ENCODE measurements at regions not wholly inside any gene's neighbourhood (a gene's known extent, or its start where the extent isn't known, plus 50 kb on each side); places are given as distances from the start of the nearest gene placed in this dataset.

DNA sequence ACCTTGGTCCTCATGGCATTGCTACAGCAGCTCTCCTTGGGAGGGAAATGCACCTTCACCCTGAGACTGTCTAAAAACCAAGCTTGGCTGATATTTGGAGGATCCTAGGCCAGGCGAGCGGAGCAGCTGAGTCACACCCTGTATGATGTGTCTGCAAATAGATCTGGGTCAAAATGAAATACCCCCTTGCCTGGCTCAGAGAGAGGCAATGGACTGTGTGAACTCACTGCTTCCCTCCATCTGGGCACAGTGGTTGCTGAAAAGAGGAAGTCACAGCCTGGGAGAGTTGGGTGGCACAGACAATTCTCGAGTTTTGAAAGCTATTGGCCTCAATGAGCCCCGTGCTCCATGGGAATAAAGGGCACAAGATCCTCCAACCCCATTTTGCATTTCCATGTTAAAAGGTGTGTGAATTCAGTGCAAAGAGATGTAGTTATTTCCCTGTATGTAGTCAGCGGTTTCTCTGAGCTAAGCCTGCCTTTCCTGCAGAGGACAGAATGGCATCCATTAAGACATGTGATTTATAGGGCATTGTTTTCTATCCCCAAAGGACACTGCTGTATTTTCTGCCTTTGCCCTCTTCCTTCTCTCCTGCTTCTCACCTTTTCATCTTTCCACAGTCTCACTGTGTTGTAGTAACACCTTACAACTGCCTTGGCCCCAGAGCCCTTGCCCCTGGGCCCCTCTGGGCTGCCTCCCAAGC, 177.2 kb downstream of the GADD45G start:
- Histone ChIP-seq H3K27ac (no peak overlapping the region), H3K4me1 (ENCODE audit: low read depth) (peaks cover 21% of the 10 kb centered on the region), H3K27me3 (no peaks in the 10 kb centered on the region), H3K4me3 (no peak overlapping the region), H3K9me3 (ENCODE audit: low read depth) (no peaks in the 10 kb centered on the region), H3K36me3 (no peaks in the 10 kb centered on the region)
- TF ChIP-seq, protein P1, sequence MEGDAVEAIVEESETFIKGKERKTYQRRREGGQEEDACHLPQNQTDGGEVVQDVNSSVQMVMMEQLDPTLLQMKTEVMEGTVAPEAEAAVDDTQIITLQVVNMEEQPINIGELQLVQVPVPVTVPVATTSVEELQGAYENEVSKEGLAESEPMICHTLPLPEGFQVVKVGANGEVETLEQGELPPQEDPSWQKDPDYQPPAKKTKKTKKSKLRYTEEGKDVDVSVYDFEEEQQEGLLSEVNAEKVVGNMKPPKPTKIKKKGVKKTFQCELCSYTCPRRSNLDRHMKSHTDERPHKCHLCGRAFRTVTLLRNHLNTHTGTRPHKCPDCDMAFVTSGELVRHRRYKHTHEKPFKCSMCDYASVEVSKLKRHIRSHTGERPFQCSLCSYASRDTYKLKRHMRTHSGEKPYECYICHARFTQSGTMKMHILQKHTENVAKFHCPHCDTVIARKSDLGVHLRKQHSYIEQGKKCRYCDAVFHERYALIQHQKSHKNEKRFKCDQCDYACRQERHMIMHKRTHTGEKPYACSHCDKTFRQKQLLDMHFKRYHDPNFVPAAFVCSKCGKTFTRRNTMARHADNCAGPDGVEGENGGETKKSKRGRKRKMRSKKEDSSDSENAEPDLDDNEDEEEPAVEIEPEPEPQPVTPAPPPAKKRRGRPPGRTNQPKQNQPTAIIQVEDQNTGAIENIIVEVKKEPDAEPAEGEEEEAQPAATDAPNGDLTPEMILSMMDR (IDR thresholded peaks at IDR 0.05; ENCODE audit: low read depth, low read length) = no peak
- DNase-seq (ENCODE audit: low read depth in 1 of 2, low spot score in 1 of 2) = no peak

DNA sequence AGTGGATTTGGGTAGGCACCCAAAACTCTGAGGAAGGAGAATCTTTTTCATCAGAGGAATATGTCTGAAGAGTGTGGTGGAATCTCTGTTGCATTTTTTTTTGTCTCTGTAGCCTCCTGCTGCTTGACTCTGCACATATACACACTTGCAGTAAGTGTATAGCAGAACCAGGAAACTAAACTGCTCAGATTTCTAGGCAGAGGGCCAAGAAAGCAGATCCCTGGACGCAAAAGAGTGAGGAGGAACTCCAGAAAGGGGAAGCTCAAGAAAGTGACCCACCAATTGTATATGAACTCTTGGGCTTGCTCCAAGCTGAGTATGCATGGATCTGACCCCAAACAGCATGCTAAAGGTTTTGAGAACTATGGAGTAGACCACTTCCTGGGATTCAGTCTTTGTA, 181.8 kb downstream of the GADD45G start:
- Histone ChIP-seq H3K4me1 (ENCODE audit: low read depth) (no peaks in the 10 kb centered on the region), H3K4me3 (no peak overlapping the region), H3K27ac (no peak overlapping the region), H3K9me3 (ENCODE audit: low read depth) (no peaks in the 10 kb centered on the region), H3K27me3 (no peaks in the 10 kb centered on the region), H3K36me3 (no peaks in the 10 kb centered on the region)
- peak in 1 of 2 donors; percentile 35 for DNase-seq (ENCODE audit: low read depth in 1 of 2, low spot score in 1 of 2)
- TF ChIP-seq, protein P1 (IDR thresholded peaks at IDR 0.05; ENCODE audit: low read depth, low read length) = no peak

DNA sequence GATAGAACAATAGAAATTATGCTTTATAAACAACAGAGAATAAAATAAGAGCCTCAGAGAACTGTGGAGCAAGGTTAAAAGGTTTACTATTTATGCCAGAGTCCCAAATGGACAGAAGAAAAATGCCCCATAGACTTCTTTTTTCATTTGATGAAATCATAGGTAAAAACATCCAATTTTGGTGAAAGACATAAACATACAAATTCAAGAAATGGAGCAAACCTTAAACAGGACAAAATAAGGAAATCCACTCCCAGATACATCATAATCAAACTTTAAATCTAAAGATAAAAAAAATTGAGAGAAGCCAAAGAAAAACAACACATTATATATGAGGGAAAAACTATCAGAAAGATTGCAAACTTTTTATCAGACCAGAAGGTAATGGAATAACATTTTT, 182.8 kb downstream of the GADD45G start:
- Histone ChIP-seq H3K4me1 (ENCODE audit: low read depth) (no peaks in the 10 kb centered on the region), H3K4me3 (no peak overlapping the region), H3K27me3 (no peaks in the 10 kb centered on the region), H3K9me3 (ENCODE audit: low read depth) (no peaks in the 10 kb centered on the region), H3K27ac (no peak overlapping the region), H3K36me3 (no peaks in the 10 kb centered on the region)
- TF ChIP-seq, protein P1 (IDR thresholded peaks at IDR 0.05; ENCODE audit: low read depth, low read length) = no peak
- no peak for DNase-seq (ENCODE audit: low read depth in 1 of 2, low spot score in 1 of 2)

DNA sequence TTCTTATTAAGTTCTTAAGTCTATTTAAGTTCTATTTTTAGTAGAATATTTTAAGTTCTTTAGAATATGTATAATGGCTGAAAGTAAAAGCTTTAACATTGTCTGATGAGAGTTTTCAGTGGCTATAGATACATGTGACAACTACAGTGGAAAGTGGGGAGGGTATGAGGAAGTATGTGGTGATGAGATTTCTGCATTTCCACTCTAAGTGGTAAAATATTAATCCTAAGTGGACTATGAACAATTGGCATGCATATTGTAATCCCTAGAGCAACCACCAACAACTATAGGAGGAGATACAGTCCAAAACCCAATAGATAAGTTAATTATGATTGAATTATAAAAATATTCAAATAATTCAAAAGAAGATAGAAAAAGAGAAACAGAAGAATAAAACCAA, 183.6 kb downstream of the GADD45G start:
- H3K4me1 ChIP-seq (ENCODE audit: low read depth) = no peaks in the 10 kb centered on the region

DNA sequence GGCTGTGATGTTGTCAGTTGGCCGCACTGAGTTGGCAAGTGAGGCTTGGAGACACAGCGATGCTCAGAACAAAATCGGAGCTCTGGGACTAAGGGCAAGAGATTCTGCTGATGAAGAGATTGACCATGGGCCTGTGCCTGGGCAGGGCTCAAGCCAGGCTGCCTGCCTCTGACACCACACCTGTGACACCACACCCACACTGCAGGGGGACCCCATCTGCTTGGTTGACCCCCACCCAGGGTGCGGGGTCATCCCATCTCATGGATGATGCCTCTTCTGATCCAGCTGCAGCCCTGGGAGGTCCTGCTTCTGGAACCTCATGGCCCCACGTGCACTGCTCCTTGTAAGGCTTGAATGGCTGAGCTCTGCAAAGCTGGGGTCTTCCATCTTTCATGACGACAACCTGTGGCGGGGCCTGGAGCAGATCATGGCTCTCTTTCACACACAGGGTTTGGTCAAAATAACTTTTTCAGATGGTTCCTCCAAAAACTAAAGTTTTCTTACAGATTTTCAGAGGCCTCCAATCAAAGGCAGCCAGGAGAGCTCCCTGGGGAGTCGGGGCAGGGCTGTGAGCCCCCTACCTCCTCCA, 185.2 kb downstream of the GADD45G start:
- Histone ChIP-seq H3K36me3 (no peaks in the 10 kb centered on the region), H3K27me3 (no peaks in the 10 kb centered on the region), H3K4me3 (no peak overlapping the region), H3K4me1 (ENCODE audit: low read depth) (no peaks in the 10 kb centered on the region), H3K9me3 (ENCODE audit: low read depth) (no peaks in the 10 kb centered on the region), H3K27ac (no peak overlapping the region)
- TF ChIP-seq, protein P1 (IDR thresholded peaks at IDR 0.05; ENCODE audit: low read depth, low read length) = no peak
- DNase-seq (ENCODE audit: low read depth in 1 of 2, low spot score in 1 of 2) = no peak

More for the DNA sequence above, 183.6 kb downstream of the GADD45G start:
- no peaks in the 10 kb centered on the region for H3K27me3 ChIP-seq
- H3K9me3 ChIP-seq (ENCODE audit: low read depth) = no peaks in the 10 kb centered on the region
- no peaks in the 10 kb centered on the region for H3K36me3 ChIP-seq
- no peak overlapping the region for H3K27ac ChIP-seq
- no peak overlapping the region for H3K4me3 ChIP-seq
- no peak for DNase-seq (ENCODE audit: low read depth in 1 of 2, low spot score in 1 of 2)
- TF ChIP-seq, protein P1 (IDR thresholded peaks at IDR 0.05; ENCODE audit: low read depth, low read length) = no peak

Measured in cardiac muscle cell (in vitro differentiated cells and primary cell).